ENCODE measurements at regions not wholly inside any gene's neighbourhood (a gene's known extent, or its start where the extent isn't known, plus 50 kb on each side); places are given as distances from the start of the nearest gene placed in this dataset.

DNA sequence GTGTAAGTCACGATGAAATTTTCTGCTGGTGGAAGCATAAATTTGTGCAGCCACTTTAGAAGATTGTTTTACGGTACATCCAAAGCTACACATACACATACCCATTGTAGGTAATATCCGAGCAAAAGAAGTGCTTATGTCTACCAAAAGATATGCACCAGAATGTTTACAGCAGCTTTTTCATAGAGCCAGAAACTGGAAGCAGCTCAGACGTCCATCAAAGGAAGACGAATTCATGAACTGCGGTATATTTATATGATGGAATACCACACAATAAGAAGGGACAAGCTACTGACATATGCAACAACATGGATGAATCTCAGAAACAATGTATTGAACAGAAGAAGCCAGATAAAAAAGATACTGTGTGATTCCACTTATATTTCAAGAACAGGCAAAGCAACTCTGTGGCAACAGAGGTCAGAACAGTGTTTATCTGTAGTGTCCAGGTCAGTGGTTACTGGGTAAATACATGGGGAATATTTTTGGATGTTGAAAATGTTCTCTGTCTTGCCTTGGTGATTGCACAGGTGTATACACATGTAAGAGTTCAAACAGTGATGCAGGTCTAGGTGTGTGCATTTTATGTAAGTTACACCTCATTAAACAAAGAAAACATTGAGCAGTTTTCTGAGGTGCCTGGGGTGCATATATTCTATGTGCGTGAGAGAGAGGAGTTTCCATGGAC lies 51.9 kb upstream of the EXOC2 start:
- Histone ChIP-seq H3K27ac (replicated peaks) (no peak overlapping the region), H3K4me3 (replicated peaks; ENCODE audit: insufficient read depth, low read length) (no peak overlapping the region), H3K27me3 (ENCODE audit: insufficient read depth, poor library complexity, severe bottlenecking) (no peaks in the 10 kb centered on the region)
- DNase-seq (ENCODE audit: low read depth in 1 of 2, low spot score in 1 of 2): no peak
- TF ChIP-seq SPI1 (IDR thresholded peaks at IDR 0.05; ENCODE audit: borderline replicate concordance, low read depth) (no peak), GABPA (IDR thresholded peaks at IDR 0.05; ENCODE audit: low read depth) (no peak), POLR2AphosphoS5 (IDR thresholded peaks at IDR 0.05; ENCODE audit: low read depth) (no peak)
- TF ChIP-seq, protein P1, sequence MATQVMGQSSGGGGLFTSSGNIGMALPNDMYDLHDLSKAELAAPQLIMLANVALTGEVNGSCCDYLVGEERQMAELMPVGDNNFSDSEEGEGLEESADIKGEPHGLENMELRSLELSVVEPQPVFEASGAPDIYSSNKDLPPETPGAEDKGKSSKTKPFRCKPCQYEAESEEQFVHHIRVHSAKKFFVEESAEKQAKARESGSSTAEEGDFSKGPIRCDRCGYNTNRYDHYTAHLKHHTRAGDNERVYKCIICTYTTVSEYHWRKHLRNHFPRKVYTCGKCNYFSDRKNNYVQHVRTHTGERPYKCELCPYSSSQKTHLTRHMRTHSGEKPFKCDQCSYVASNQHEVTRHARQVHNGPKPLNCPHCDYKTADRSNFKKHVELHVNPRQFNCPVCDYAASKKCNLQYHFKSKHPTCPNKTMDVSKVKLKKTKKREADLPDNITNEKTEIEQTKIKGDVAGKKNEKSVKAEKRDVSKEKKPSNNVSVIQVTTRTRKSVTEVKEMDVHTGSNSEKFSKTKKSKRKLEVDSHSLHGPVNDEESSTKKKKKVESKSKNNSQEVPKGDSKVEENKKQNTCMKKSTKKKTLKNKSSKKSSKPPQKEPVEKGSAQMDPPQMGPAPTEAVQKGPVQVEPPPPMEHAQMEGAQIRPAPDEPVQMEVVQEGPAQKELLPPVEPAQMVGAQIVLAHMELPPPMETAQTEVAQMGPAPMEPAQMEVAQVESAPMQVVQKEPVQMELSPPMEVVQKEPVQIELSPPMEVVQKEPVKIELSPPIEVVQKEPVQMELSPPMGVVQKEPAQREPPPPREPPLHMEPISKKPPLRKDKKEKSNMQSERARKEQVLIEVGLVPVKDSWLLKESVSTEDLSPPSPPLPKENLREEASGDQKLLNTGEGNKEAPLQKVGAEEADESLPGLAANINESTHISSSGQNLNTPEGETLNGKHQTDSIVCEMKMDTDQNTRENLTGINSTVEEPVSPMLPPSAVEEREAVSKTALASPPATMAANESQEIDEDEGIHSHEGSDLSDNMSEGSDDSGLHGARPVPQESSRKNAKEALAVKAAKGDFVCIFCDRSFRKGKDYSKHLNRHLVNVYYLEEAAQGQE (IDR thresholded peaks at IDR 0.05; ENCODE audit: insufficient replicate concordance, low read depth): no peak
- TF ChIP-seq, protein P2, sequence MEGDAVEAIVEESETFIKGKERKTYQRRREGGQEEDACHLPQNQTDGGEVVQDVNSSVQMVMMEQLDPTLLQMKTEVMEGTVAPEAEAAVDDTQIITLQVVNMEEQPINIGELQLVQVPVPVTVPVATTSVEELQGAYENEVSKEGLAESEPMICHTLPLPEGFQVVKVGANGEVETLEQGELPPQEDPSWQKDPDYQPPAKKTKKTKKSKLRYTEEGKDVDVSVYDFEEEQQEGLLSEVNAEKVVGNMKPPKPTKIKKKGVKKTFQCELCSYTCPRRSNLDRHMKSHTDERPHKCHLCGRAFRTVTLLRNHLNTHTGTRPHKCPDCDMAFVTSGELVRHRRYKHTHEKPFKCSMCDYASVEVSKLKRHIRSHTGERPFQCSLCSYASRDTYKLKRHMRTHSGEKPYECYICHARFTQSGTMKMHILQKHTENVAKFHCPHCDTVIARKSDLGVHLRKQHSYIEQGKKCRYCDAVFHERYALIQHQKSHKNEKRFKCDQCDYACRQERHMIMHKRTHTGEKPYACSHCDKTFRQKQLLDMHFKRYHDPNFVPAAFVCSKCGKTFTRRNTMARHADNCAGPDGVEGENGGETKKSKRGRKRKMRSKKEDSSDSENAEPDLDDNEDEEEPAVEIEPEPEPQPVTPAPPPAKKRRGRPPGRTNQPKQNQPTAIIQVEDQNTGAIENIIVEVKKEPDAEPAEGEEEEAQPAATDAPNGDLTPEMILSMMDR (IDR thresholded peaks at IDR 0.05; ENCODE audit: insufficient read depth, low read length): no peak

DNA sequence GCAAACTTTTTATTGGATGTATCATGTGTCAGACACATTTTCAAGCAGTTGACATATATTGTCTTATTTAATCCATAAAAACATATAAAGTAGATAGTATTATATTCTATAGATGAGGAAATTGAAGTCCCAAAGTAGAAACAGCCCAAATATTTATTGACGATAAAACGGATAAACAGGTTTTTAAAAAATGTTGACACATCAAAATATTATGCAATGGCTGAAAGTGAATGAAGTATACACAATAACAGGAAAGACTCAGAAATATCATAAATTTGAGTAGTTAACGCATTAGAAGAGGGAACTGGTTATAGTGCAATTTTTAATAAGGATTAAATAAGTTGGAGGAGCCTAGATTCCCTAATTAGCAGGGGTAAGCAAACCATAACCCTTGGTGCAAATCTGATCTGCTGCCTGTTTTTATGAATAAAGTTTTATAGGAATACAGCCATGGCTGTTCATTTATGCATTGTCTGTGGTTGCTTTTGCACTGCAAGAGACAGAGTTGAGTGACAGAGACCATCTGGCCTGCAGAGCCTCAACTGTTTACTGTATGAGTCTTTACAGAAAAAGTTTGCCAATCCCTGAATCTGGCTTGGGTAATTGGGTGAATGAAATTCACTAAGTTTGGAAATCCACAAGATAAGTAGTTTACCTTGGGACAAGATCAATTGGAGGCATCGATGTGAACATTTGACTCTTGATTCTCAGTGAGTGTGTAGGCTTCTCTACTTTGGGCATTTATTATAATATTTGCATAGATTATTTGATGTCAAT lies 50.6 kb upstream of the EXOC2 start:
- no peak overlapping the region for H3K4me3 ChIP-seq (replicated peaks; ENCODE audit: insufficient read depth, low read length)
- TF ChIP-seq POLR2AphosphoS5 (IDR thresholded peaks at IDR 0.05; ENCODE audit: low read depth) (no peak), GABPA (IDR thresholded peaks at IDR 0.05; ENCODE audit: low read depth) (no peak), SPI1 (IDR thresholded peaks at IDR 0.05; ENCODE audit: borderline replicate concordance, low read depth) (no peak)
- TF ChIP-seq, protein P1 (IDR thresholded peaks at IDR 0.05; ENCODE audit: insufficient replicate concordance, low read depth): no peak
- TF ChIP-seq, protein P2 (IDR thresholded peaks at IDR 0.05; ENCODE audit: insufficient read depth, low read length): no peak
- H3K27me3 ChIP-seq (ENCODE audit: insufficient read depth, poor library complexity, severe bottlenecking): no peaks in the 10 kb centered on the region

More for the DNA sequence above, 50.6 kb upstream of the EXOC2 start:
- DNase-seq (ENCODE audit: low read depth in 1 of 2, low spot score in 1 of 2): no peak
- H3K27ac ChIP-seq (replicated peaks): no peak overlapping the region

All from HL-60 (cell line).